HCT116 (cell line): ENCODE measurements at regions not wholly inside any gene's neighbourhood (a gene's known extent, or its start where the extent isn't known, plus 50 kb on each side); places are given as distances from the start of the nearest gene placed in this dataset.

Source experiments
- ATAC-seq: fragments of 200-7000 bp; cut with Tn5 transposase; 2 replicates; pipeline ENCODE4 v1.9.1; 2020; ENCODE audit warnings: mild to moderate bottlenecking, moderate library complexity
- BruUV-seq: library from RNA; stranded (reverse); fragments of 400-500 nt; replicated peaks from 2 replicates; lab custom pipeline; 2021; lab: Mats Ljungman, UMichigan
- CTCF ChIA-PET: fragments of 300-600 bp; sonication (Branson Sonifier 250); formaldehyde crosslinking; loops from one replicate; lab custom pipeline; 2021; ENCODE audit warnings: antibody characterized with exemption; lab: Charles Lee
- POLR2A ChIA-PET: fragments of 300-600, 350-600 bp; sonication (Branson Sonifier 250); formaldehyde crosslinking; loops from one replicate; lab custom pipeline; 2021; ENCODE audit warnings: antibody characterized with exemption; lab: Charles Lee
- RAD21 ChIA-PET, 2 experiments: fragments of 300-600 bp; sonication (Branson Sonifier 250); formaldehyde crosslinking; loops; one replicate each; lab custom pipeline; 2023; ENCODE audit warnings: low total read pairs in 2 of 2; ENCODE audit not compliant: uncharacterized antibody in 2 of 2, unreplicated experiment in 2 of 2, low non-redundant PET in 1 of 2; lab: Charles Lee
- DNase-seq: peaks from one replicate; pipeline ENCODE4 v3.0.0-alpha.2; 2010; ENCODE audit warnings: low read depth, low spot score
- H2AFZ ChIP-seq: fragments of 200-600 bp; shearing (Covaris generic), sonication (generic); 2 replicates; pipeline ENCODE4 v1.6.1; 2017; ENCODE audit warnings: low read depth, mixed run types, mixed read lengths, antibody characterized with exemption, low read length; ENCODE audit not compliant: poor library complexity, severe bottlenecking
- H3K27ac ChIP-seq: 2 replicates; pipeline ENCODE4 v1.5.1; 2012; ENCODE audit warnings: low read depth, low read length
- H3K27me3 ChIP-seq: fragments of 200-600 bp; sonication (generic); 2 replicates; pipeline ENCODE4 v1.6.1; 2016; ENCODE audit warnings: mixed run types, low read length, mixed read lengths; ENCODE audit not compliant: insufficient read depth
- H3K36me3 ChIP-seq, 2 experiments: fragments of 200-500 bp in 1 of 2; fragments of 200-600 bp in 1 of 2; sonication (Bioruptor generic) in 1 of 2; sonication (generic) in 1 of 2; 2 replicates each; pipeline versions ENCODE4 v1.5.1 to v1.6.1; 2014 to 2016; ENCODE audit warnings: low read length in 2 of 2, inconsistent platforms in 1 of 2, mixed read lengths in 1 of 2, mixed run types in 1 of 2; ENCODE audit not compliant: insufficient read depth in 2 of 2, control insufficient read depth in 1 of 2
- H3K4me1 ChIP-seq, 2 experiments: fragments of 200-600 bp in 1 of 2; sonication (generic) in 1 of 2; 2 replicates each; pipeline versions ENCODE4 v1.5.1 to v1.6.1; 2012 to 2017; ENCODE audit warnings: low read length in 2 of 2, inconsistent platforms in 1 of 2, mild to moderate bottlenecking in 1 of 2, mixed read lengths in 1 of 2, mixed run types in 1 of 2, moderate library complexity in 1 of 2; ENCODE audit not compliant: insufficient read depth in 2 of 2, control insufficient read depth in 1 of 2
- H3K4me2 ChIP-seq: fragments of 200-600 bp; sonication (generic); 2 replicates; pipeline ENCODE4 v1.6.1; 2017; ENCODE audit warnings: mixed run types, low read length, mixed read lengths
- H3K4me3 ChIP-seq, 2 experiments: fragments of 200-600 bp in 1 of 2; sonication (generic) in 1 of 2; replicated peaks in 1 of 2; 2 replicates each; pipeline ENCODE4 v1.5.1; 2011 to 2016; ENCODE audit warnings: low read length in 2 of 2, control low read depth in 1 of 2, low read depth in 1 of 2, mild to moderate bottlenecking in 1 of 2, mixed read lengths in 1 of 2, mixed run types in 1 of 2
- H3K79me2 ChIP-seq: fragments of 200-600 bp; sonication (generic); 2 replicates; pipeline ENCODE4 v1.6.1; 2017; ENCODE audit warnings: mild to moderate bottlenecking, mixed run types, low read length, moderate library complexity, mixed read lengths; ENCODE audit not compliant: insufficient read depth
- H3K9ac ChIP-seq: fragments of 200-600 bp; sonication (generic); 2 replicates; pipeline ENCODE4 v1.6.1; 2016; ENCODE audit warnings: low read length, mixed read lengths
- H3K9me2 ChIP-seq: fragments of 200-600 bp; sonication (generic), shearing (Covaris generic); 2 replicates; pipeline ENCODE4 v1.6.1; 2017; ENCODE audit warnings: mixed run types, mild to moderate bottlenecking, moderate library complexity; ENCODE audit not compliant: insufficient read depth
- H3K9me3 ChIP-seq, 2 experiments: fragments of 200-500 bp in 1 of 2; fragments of 200-600 bp in 1 of 2; sonication (Bioruptor generic) in 1 of 2; sonication (generic) in 1 of 2; 2 replicates each; pipeline ENCODE4 v1.6.1; 2014 to 2017; ENCODE audit warnings: low read length in 2 of 2, mixed read lengths in 2 of 2, inconsistent platforms in 1 of 2, low read depth in 1 of 2, mild to moderate bottlenecking in 1 of 2, mixed run types in 1 of 2, moderate library complexity in 1 of 2; ENCODE audit not compliant: control insufficient read depth in 1 of 2, insufficient read depth in 1 of 2
- H4K20me1 ChIP-seq: fragments of 200-600 bp; sonication (generic), shearing (Covaris generic); 2 replicates; pipeline ENCODE4 v1.6.1; 2017; ENCODE audit warnings: mixed run types, mild to moderate bottlenecking, moderate library complexity; ENCODE audit not compliant: insufficient read depth
- CBX3 ChIP-seq: IDR thresholded peaks from 2 replicates; pipeline ENCODE4 v1.6.1; 2012; ENCODE audit warnings: low read depth
- CEBPB ChIP-seq: IDR thresholded peaks from 2 replicates; pipeline ENCODE4 v1.6.1; 2012; ENCODE audit warnings: low read depth
- EGR1 ChIP-seq: IDR thresholded peaks from 2 replicates; pipeline ENCODE4 v1.6.1; 2012; ENCODE audit warnings: low read depth
- FOSL1 ChIP-seq: IDR thresholded peaks from 2 replicates; pipeline ENCODE4 v1.6.1; 2012; ENCODE audit warnings: low read depth
- JUND ChIP-seq: IDR thresholded peaks from 2 replicates; pipeline ENCODE4 v1.6.1; 2012
- POLR2A ChIP-seq: IDR thresholded peaks from 2 replicates; pipeline ENCODE4 v1.7.0; 2011; ENCODE audit warnings: borderline replicate concordance; ENCODE audit not compliant: insufficient read depth, insufficient read length; ENCODE audit errors: extremely low read depth
- POLR2AphosphoS5 ChIP-seq: IDR thresholded peaks from 2 replicates; pipeline ENCODE4 v1.6.1; 2011; ENCODE audit warnings: mild to moderate bottlenecking, low read depth, low read length, moderate library complexity
- RAD21 ChIP-seq: IDR thresholded peaks from 2 replicates; pipeline ENCODE4 v1.6.1; 2012; ENCODE audit warnings: low read depth, mild to moderate bottlenecking
- SIN3A ChIP-seq: IDR thresholded peaks from 2 replicates; pipeline ENCODE4 v1.6.1; 2012; ENCODE audit warnings: low read depth
- SP1 ChIP-seq: IDR thresholded peaks from 2 replicates; pipeline ENCODE4 v1.6.1; 2012; ENCODE audit warnings: low read depth
- SRF ChIP-seq: IDR thresholded peaks from 2 replicates; pipeline ENCODE4 v1.6.1; 2012; ENCODE audit warnings: low read depth
- TCF7L2 ChIP-seq: IDR thresholded peaks from 2 replicates; pipeline ENCODE4 v1.7.0; 2011; ENCODE audit warnings: borderline replicate concordance, inconsistent platforms; ENCODE audit not compliant: insufficient read depth, insufficient read length; ENCODE audit errors: extremely low read depth
- YY1 ChIP-seq: IDR thresholded peaks from 2 replicates; pipeline ENCODE4 v1.6.1; 2011; ENCODE audit warnings: low read length, low read depth, moderate library complexity, mild to moderate bottlenecking; ENCODE audit not compliant: insufficient replicate concordance; ENCODE audit errors: extremely low read depth
- ZFX ChIP-seq: fragments of 450-650 bp; IDR thresholded peaks from 2 replicates; pipeline ENCODE4 v1.6.1; 2017
- ZNF274 ChIP-seq: fragments of 200-500 bp; sonication (Bioruptor generic); IDR thresholded peaks from 2 replicates; pipeline ENCODE4 v1.6.1; 2014; ENCODE audit warnings: mild to moderate bottlenecking, low read depth, low read length, inconsistent platforms
- intact Hi-C: fragments of 100-400 bp; cut with micrococcal nuclease; formaldehyde crosslinking; loops from 2 replicates; pipeline ENCODE4 v1.10.0; 2022
- TF ChIP-seq, protein P1 (sequence below): IDR thresholded peaks from 2 replicates; pipeline ENCODE4 v1.6.1; 2012; ENCODE audit warnings: low read depth
- TF ChIP-seq, protein P2 (sequence below): IDR thresholded peaks from 2 replicates; pipeline ENCODE4 v1.6.1; 2012
- TF ChIP-seq, protein P3 (sequence below): IDR thresholded peaks from 2 replicates; pipeline ENCODE4 v1.6.1; 2011; ENCODE audit warnings: mild to moderate bottlenecking, low read length, moderate library complexity; ENCODE audit not compliant: insufficient replicate concordance; ENCODE audit errors: extremely low read depth
- TF ChIP-seq, protein P4 (sequence below): IDR thresholded peaks from 2 replicates; pipeline ENCODE4 v1.6.1; 2012
- TF ChIP-seq, protein P5 (sequence below), 3 experiments: fragments of 200-600 bp in 1 of 3; sonication (generic) in 1 of 3; IDR thresholded peaks in 2 of 3; conservative IDR thresholded peaks in 1 of 3; 2 replicates each; pipeline ENCODE4 v1.5.1; 2012 to 2017; ENCODE audit warnings: low read depth in 2 of 3, low read length in 2 of 3, antibody characterized with exemption in 1 of 3, borderline replicate concordance in 1 of 3, control low read depth in 1 of 3, mild to moderate bottlenecking in 1 of 3, mixed read lengths in 1 of 3, mixed run types in 1 of 3, moderate library complexity in 1 of 3; ENCODE audit not compliant: insufficient read depth in 1 of 3

DNA sequence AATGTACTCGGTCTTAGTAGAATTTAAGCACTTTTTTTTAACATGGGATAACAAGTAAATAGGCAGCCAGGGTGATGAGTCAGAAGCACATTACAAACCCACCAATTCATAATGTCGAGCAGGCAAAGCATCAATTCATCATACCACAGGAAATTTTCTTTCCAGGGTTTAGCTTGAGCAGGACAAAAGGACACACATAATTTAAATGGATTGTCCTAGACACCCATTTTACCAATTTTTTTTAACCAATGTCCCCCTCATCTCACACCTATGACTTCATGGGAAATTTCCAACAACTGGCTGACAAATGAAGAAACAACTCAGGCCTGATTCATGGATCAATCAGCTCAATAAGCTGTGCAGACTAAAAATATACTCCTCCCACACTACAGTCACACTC lies 58.8 kb upstream of the FOXG1 start:
- H4K20me1 ChIP-seq: no peaks in the 10 kb centered on the region
- H3K9me2 ChIP-seq: no peaks in the 10 kb centered on the region
- no peak overlapping the region for H2AFZ ChIP-seq
- ChIA-PET RAD21 (no interaction called here), CTCF (no interaction called here), POLR2A (no interaction called here)
- no peaks in the 10 kb centered on the region for H3K79me2 ChIP-seq
- H3K9me3 ChIP-seq: peaks cover 5 to 16% of the 10 kb centered on the region in 2 experiments
- ATAC-seq (no peak), DNase-seq (no peak)
- H3K4me2 ChIP-seq: no peak overlapping the region
- intact Hi-C loops: no loop called here
- TF ChIP-seq SIN3A (no peak), ZNF274 (no peak), TCF7L2 (no peak), JUND (no peak), FOSL1 (no peak), SRF (no peak), SP1 (no peak), ZFX (no peak), RAD21 (no peak), POLR2AphosphoS5 (no peak), POLR2A (no peak), EGR1 (no peak), CEBPB (no peak), YY1 (no peak), CBX3 (no peak)
- TF ChIP-seq, protein P1, sequence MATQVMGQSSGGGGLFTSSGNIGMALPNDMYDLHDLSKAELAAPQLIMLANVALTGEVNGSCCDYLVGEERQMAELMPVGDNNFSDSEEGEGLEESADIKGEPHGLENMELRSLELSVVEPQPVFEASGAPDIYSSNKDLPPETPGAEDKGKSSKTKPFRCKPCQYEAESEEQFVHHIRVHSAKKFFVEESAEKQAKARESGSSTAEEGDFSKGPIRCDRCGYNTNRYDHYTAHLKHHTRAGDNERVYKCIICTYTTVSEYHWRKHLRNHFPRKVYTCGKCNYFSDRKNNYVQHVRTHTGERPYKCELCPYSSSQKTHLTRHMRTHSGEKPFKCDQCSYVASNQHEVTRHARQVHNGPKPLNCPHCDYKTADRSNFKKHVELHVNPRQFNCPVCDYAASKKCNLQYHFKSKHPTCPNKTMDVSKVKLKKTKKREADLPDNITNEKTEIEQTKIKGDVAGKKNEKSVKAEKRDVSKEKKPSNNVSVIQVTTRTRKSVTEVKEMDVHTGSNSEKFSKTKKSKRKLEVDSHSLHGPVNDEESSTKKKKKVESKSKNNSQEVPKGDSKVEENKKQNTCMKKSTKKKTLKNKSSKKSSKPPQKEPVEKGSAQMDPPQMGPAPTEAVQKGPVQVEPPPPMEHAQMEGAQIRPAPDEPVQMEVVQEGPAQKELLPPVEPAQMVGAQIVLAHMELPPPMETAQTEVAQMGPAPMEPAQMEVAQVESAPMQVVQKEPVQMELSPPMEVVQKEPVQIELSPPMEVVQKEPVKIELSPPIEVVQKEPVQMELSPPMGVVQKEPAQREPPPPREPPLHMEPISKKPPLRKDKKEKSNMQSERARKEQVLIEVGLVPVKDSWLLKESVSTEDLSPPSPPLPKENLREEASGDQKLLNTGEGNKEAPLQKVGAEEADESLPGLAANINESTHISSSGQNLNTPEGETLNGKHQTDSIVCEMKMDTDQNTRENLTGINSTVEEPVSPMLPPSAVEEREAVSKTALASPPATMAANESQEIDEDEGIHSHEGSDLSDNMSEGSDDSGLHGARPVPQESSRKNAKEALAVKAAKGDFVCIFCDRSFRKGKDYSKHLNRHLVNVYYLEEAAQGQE: no peak
- TF ChIP-seq, protein P2, sequence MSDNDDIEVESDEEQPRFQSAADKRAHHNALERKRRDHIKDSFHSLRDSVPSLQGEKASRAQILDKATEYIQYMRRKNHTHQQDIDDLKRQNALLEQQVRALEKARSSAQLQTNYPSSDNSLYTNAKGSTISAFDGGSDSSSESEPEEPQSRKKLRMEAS: no peak
- TF ChIP-seq, protein P3, sequence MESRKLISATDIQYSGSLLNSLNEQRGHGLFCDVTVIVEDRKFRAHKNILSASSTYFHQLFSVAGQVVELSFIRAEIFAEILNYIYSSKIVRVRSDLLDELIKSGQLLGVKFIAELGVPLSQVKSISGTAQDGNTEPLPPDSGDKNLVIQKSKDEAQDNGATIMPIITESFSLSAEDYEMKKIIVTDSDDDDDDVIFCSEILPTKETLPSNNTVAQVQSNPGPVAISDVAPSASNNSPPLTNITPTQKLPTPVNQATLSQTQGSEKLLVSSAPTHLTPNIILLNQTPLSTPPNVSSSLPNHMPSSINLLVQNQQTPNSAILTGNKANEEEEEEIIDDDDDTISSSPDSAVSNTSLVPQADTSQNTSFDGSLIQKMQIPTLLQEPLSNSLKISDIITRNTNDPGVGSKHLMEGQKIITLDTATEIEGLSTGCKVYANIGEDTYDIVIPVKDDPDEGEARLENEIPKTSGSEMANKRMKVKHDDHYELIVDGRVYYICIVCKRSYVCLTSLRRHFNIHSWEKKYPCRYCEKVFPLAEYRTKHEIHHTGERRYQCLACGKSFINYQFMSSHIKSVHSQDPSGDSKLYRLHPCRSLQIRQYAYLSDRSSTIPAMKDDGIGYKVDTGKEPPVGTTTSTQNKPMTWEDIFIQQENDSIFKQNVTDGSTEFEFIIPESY: no peak
- TF ChIP-seq, protein P4, sequence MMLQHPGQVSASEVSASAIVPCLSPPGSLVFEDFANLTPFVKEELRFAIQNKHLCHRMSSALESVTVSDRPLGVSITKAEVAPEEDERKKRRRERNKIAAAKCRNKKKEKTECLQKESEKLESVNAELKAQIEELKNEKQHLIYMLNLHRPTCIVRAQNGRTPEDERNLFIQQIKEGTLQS: no peak
- TF ChIP-seq, protein P5, sequence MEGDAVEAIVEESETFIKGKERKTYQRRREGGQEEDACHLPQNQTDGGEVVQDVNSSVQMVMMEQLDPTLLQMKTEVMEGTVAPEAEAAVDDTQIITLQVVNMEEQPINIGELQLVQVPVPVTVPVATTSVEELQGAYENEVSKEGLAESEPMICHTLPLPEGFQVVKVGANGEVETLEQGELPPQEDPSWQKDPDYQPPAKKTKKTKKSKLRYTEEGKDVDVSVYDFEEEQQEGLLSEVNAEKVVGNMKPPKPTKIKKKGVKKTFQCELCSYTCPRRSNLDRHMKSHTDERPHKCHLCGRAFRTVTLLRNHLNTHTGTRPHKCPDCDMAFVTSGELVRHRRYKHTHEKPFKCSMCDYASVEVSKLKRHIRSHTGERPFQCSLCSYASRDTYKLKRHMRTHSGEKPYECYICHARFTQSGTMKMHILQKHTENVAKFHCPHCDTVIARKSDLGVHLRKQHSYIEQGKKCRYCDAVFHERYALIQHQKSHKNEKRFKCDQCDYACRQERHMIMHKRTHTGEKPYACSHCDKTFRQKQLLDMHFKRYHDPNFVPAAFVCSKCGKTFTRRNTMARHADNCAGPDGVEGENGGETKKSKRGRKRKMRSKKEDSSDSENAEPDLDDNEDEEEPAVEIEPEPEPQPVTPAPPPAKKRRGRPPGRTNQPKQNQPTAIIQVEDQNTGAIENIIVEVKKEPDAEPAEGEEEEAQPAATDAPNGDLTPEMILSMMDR (IDR thresholded peaks at IDR 0.05 in 2 of 3, conservative IDR thresholded peaks at IDR 0.05 in 1 of 3; ENCODE audit: borderline replicate concordance in 1 of 3, insufficient read depth in 1 of 3, low read depth in 2 of 3, low read length in 2 of 3): no peak
- BruUV-seq: no TSS peak
- no peak overlapping the region for H3K9ac ChIP-seq
- no peaks in the 10 kb centered on the region for H3K27me3 ChIP-seq
- no peak overlapping the region for H3K27ac ChIP-seq
- H3K4me1 ChIP-seq: no peaks in the 10 kb centered on the region
- no peak overlapping the region for H3K4me3 ChIP-seq
- H3K36me3 ChIP-seq: no peaks in the 10 kb centered on the region
